A673 (cell line): ENCODE measurements at regions not wholly inside any gene's neighbourhood (a gene's known extent, or its start where the extent isn't known, plus 50 kb on each side); places are given as distances from the start of the nearest gene placed in this dataset.

Experiments
- EZH2 ChIP-seq: fragments of 200-600 bp; sonication (generic); IDR thresholded peaks from 2 replicates; pipeline ENCODE4 v1.6.1; 2017; ENCODE audit warnings: borderline replicate concordance, low read depth, mild to moderate bottlenecking, mixed read lengths, antibody characterized with exemption, low read length; ENCODE audit not compliant: poor library complexity, severe bottlenecking
- TF ChIP-seq, protein P1 (sequence below): fragments of 300-800, 200-600 bp; sonication (generic); conservative IDR thresholded peaks from 2 replicates; pipeline ENCODE4 v1.5.1; 2017; ENCODE audit warnings: low read depth, mild to moderate bottlenecking, antibody characterized with exemption, low read length, moderate library complexity, mixed read lengths

DNA sequence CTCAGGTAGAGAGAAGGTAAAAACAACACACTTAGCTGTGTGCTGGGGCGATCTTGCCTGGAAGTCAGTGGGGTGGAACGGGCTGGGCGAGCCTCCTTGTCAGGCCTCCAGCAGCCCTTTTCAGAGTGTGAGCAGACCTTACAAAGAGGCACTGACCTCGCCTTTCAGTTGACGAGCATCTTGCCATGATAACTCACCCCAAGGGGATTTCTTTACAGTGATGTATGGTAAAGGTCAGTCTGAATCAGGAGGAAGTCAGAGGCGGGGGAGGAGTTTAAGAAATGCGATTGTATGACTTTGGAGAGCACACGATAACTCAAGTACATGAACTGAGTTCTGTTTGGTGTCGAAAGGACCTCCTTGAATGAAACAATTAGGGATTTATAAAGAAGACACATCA, 326.5 kb upstream of the PROX1 start:
- TF ChIP-seq, protein P1, sequence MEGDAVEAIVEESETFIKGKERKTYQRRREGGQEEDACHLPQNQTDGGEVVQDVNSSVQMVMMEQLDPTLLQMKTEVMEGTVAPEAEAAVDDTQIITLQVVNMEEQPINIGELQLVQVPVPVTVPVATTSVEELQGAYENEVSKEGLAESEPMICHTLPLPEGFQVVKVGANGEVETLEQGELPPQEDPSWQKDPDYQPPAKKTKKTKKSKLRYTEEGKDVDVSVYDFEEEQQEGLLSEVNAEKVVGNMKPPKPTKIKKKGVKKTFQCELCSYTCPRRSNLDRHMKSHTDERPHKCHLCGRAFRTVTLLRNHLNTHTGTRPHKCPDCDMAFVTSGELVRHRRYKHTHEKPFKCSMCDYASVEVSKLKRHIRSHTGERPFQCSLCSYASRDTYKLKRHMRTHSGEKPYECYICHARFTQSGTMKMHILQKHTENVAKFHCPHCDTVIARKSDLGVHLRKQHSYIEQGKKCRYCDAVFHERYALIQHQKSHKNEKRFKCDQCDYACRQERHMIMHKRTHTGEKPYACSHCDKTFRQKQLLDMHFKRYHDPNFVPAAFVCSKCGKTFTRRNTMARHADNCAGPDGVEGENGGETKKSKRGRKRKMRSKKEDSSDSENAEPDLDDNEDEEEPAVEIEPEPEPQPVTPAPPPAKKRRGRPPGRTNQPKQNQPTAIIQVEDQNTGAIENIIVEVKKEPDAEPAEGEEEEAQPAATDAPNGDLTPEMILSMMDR: no peak
- TF ChIP-seq EZH2: no peak
